Astrocyte of the cerebellum (primary cell): ENCODE measurements at regions not wholly inside any gene's neighbourhood (a gene's known extent, or its start where the extent isn't known, plus 50 kb on each side); places are given as distances from the start of the nearest gene placed in this dataset.

Experiments
- DNase-seq: peaks from one replicate; pipeline ENCODE4 v3.0.0-alpha.2; 2011; ENCODE audit warnings: low read depth
- H3K4me3 ChIP-seq: 2 replicates; pipeline ENCODE4 v1.5.1; 2011; ENCODE audit warnings: mild to moderate bottlenecking, low read depth, low read length, moderate library complexity
- in situ Hi-C: cut with HindIII; loops from 2 replicates; pipeline ENCODE4 v1.10.0; 2017; ENCODE audit warnings: low sequenced_read_pairs
- TF ChIP-seq, protein P1 (sequence below): IDR thresholded peaks from 2 replicates; pipeline ENCODE4 v1.5.1; 2012; ENCODE audit warnings: low read length, low read depth, moderate library complexity, mild to moderate bottlenecking; ENCODE audit errors: missing control alignments

DNA sequence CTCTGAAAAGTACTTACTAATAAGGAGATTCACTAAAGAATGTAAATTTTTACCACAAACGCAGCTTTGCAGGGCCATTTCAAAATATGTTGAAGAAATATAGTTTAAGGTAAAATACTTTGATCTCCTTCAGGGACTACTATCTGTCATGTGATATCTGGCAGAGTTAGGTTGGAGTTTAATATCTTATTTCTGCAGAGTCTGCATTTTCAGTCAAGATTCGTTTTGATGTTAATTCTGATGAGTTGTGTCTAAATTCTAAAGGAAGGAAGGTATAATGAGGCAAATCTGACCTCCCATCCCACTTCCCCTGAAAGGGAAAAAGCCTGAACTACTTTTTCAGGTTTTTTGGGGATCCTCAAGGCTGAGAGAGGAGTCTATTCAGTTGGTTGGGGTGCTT lies 123.9 kb upstream of the TECRL start:
- DNase-seq, result no peak
- in situ Hi-C loops, result loop anchor here (25.0 kb wide), 1 partner anchor 371 kb away; no protein-coding TSS in a partner anchor
- TF ChIP-seq, protein P1, sequence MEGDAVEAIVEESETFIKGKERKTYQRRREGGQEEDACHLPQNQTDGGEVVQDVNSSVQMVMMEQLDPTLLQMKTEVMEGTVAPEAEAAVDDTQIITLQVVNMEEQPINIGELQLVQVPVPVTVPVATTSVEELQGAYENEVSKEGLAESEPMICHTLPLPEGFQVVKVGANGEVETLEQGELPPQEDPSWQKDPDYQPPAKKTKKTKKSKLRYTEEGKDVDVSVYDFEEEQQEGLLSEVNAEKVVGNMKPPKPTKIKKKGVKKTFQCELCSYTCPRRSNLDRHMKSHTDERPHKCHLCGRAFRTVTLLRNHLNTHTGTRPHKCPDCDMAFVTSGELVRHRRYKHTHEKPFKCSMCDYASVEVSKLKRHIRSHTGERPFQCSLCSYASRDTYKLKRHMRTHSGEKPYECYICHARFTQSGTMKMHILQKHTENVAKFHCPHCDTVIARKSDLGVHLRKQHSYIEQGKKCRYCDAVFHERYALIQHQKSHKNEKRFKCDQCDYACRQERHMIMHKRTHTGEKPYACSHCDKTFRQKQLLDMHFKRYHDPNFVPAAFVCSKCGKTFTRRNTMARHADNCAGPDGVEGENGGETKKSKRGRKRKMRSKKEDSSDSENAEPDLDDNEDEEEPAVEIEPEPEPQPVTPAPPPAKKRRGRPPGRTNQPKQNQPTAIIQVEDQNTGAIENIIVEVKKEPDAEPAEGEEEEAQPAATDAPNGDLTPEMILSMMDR, result no peak
- H3K4me3 ChIP-seq, result no peak overlapping the region

DNA sequence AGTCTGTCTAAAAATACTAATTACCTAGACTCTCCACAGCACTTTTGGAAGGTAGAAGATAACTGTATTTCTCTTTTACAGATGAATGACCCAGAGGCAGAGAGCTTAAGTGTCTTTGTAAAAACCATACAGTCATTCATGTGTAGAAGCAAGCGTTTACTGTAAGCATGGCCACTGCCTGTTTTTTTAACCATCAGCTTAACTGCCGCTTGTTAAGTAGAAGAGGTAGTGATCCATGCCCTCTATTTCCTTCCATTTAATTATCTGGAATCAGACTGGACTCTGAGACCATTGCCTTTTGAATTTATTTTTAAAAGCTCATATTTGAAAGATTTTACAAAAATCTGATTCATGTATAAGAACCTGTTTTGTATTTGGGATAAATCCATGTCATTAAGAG lies 111.2 kb upstream of the TECRL start:
- no peak overlapping the region for H3K4me3 ChIP-seq
- in situ Hi-C loops, result no loop called here
- DNase-seq, result no peak
- TF ChIP-seq, protein P1, result no peak

GRCh38 chr4:64518600-64518999 lies 109.3 kb upstream of the TECRL start:
- no peak overlapping the region for H3K4me3 ChIP-seq
- in situ Hi-C loops, result no loop called here
- TF ChIP-seq, protein P1, result no peak
- no peak for DNase-seq

DNA sequence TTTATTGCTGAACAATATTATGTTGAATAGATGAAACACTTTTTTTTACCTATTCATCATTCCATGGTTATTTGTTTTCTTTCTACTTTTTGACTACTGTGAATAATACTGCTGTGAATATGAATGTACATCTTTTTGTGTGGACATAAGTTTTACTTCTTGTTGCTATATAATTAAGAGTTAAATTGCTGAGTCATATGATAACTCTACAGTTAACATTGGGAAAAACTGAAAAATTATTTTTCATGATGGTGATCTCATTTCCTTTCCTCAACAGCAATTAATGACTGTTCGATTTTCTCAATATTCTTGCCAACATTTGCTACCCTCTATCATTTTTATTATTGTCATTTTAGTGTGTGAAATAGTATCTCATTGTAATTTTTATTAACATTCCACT lies 106.9 kb upstream of the TECRL start:
- in situ Hi-C loops, result no loop called here
- DNase-seq, result no peak
- no peak overlapping the region for H3K4me3 ChIP-seq
- TF ChIP-seq, protein P1, result no peak

DNA sequence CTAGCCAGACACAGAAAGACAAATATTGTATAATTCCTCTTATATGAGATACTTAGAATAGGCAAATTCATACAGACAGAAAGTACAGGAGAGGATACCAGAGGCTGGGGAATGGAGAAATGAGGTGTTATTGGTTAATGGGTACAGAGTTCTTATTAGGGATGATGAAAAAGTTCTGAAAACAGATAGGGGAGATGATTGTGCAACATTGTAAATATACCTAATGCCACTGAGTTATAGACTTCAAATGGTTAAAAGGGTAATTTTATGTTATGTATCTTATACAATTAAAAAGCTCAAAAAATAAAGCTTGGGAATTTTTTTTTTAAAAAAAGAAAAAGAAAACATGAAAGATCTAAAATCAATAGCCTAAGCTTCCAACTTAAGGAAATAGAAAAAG lies 98.8 kb upstream of the TECRL start:
- in situ Hi-C loops, result no loop called here
- no peak for DNase-seq
- TF ChIP-seq, protein P1, result no peak

DNA sequence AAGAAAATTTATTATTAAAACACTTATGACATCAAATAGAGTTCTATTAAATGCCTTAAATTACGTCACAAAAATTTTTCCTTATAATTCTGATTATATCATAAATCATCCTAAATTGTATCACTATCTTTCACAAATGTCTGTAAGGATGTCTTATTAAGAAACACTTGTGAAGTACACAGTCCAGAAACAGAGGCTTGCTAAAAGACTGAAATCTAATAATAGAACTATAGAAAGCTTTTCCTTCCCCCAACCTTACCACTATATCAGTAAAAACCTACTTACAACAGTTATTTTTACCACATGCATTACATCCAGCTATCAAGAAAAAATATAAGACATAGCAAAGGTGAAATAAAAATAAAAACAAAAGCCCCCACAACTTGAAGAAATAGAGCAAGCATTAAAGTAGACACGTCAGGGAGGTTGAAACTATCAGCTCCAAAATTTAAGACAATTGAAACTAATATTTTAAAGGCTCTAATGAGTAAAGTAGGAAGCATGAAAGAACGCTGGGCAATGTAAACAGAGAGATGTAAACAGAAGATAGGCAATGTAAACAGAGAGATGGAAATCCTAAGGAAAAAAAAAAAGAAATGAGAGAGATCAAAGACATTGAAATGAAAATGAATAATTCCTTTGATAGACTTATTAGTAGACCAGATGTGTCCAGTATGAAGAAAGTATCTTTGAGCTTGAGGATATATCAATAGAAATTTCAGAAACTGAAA lies 94.9 kb upstream of the TECRL start:
- DNase-seq, result no peak
- TF ChIP-seq, protein P1, result no peak
- in situ Hi-C loops, result no loop called here

More for the DNA sequence above, 98.8 kb upstream of the TECRL start:
- no peak overlapping the region for H3K4me3 ChIP-seq

More for the DNA sequence above, 94.9 kb upstream of the TECRL start:
- no peak overlapping the region for H3K4me3 ChIP-seq
